ENCODE measurements at regions not wholly inside any gene's neighbourhood (a gene's known extent, or its start where the extent isn't known, plus 50 kb on each side); places are given as distances from the start of the nearest gene placed in this dataset.

GRCh38 chrX:107324493-107325310 is 118.3 kb downstream of the DNAAF6 start:
- 8 to 53% (median 26%) methylated on average over 2 to 23 of the region's 23 CpGs; no CpG with 5 or more reads in 1 of the 4 donors for WGBS, 4 donors
- H3K4me1 ChIP-seq (replicated peaks in 1 of 2) = no peaks in the 10 kb centered on the region
- intact Hi-C loops (cut with DNase I) = no loop called here
- H3K27me3 ChIP-seq = peaks cover 26% of the 10 kb centered on the region
- no peaks in the 10 kb centered on the region for H3K9me3 ChIP-seq (replicated peaks in 1 of 3)
- H3K36me3 ChIP-seq (replicated peaks in 1 of 2) = no peaks in the 10 kb centered on the region
- DNase-seq = peak; percentile 33 to 62 (median 47)
- H3K27ac ChIP-seq = no peak overlapping the region
- TF ChIP-seq CTCF (IDR thresholded peaks at IDR 0.05) (peak in 1 of 6 experiments; percentile 13), POLR2A (IDR thresholded peaks at IDR 0.05) (no peak)
- no peak overlapping the region for H3K4me3 ChIP-seq

GRCh38 chrX:107325467-107325866 is 119.1 kb downstream of the DNAAF6 start:
- Histone ChIP-seq H3K4me1 (replicated peaks in 1 of 2) (no peaks in the 10 kb centered on the region), H3K27me3 (peaks cover 28% of the 10 kb centered on the region), H3K27ac (no peak overlapping the region), H3K4me3 (no peak overlapping the region), H3K36me3 (replicated peaks in 1 of 2) (no peaks in the 10 kb centered on the region), H3K9me3 (replicated peaks in 1 of 3) (no peaks in the 10 kb centered on the region)
- WGBS, 4 donors = 68 to 92% (median 80%) methylated on average over 5 to 9 of the region's 9 CpGs; no CpG with 5 or more reads in 1 of the 4 donors
- TF ChIP-seq POLR2A (IDR thresholded peaks at IDR 0.05) = no peak
- no peak for TF ChIP-seq CTCF (IDR thresholded peaks at IDR 0.05)
- intact Hi-C loops (cut with DNase I) = no loop called here
- DNase-seq = no peak

GRCh38 chrX:107348051-107348450 is 101.4 kb upstream of the FRMPD3 start:
- intact Hi-C loops (cut with DNase I) = no loop called here

GRCh38 chrX:107348990-107349389 is 100.5 kb upstream of the FRMPD3 start:
- no peak for DNase-seq
- WGBS, 4 donors = 92 to 100% (median 97%) methylated on average over 1 of the region's 1 CpG
- H3K9me3 ChIP-seq (replicated peaks in 1 of 3) = no peaks in the 10 kb centered on the region
- no peak overlapping the region for H3K27ac ChIP-seq
- H3K4me3 ChIP-seq = no peak overlapping the region
- H3K36me3 ChIP-seq (replicated peaks in 1 of 2) = no peaks in the 10 kb centered on the region
- peaks cover 14% of the 10 kb centered on the region for H3K27me3 ChIP-seq
- no peaks in the 10 kb centered on the region for H3K4me1 ChIP-seq (replicated peaks in 1 of 2)
- no peak for TF ChIP-seq CTCF (IDR thresholded peaks at IDR 0.05)
- no peak for TF ChIP-seq POLR2A (IDR thresholded peaks at IDR 0.05)
- intact Hi-C loops (cut with DNase I) = no loop called here

More at GRCh38 chrX:107348051-107348450, 101.4 kb upstream of the FRMPD3 start:
- Histone ChIP-seq H3K9me3 (replicated peaks in 1 of 3) (no peaks in the 10 kb centered on the region), H3K4me3 (no peak overlapping the region), H3K36me3 (replicated peaks in 1 of 2) (no peaks in the 10 kb centered on the region), H3K27me3 (peaks cover 17% of the 10 kb centered on the region), H3K4me1 (replicated peaks in 1 of 2) (no peaks in the 10 kb centered on the region), H3K27ac (no peak overlapping the region)
- 60 to 79% (median 71%) methylated on average over 2 to 4 of the region's 4 CpGs for WGBS, 4 donors
- DNase-seq = no peak
- TF ChIP-seq POLR2A (IDR thresholded peaks at IDR 0.05) (no peak), CTCF (IDR thresholded peaks at IDR 0.05) (no peak)

All from adrenal gland (tissue), 9 donors.